GM12878 (cell line): ENCODE measurements at regions not wholly inside any gene's neighbourhood (a gene's known extent, or its start where the extent isn't known, plus 50 kb on each side); places are given as distances from the start of the nearest gene placed in this dataset.

ENCODE experiments used
- ATAC-seq: fragments of 200-7000 bp; cut with Tn5 transposase; 3 replicates; pipeline ENCODE4 v1.9.1; 2020; ENCODE audit warnings: mild to moderate bottlenecking, moderate library complexity
- BruUV-seq: library from RNA; stranded (reverse); fragments of 400-500 nt; replicated peaks from 2 replicates; lab custom pipeline; 2021; lab: Mats Ljungman, UMichigan
- CTCF ChIA-PET: fragments of 300-600 bp; sonication (Branson Sonifier 250); formaldehyde crosslinking; extraction: SDS; loops from one replicate; lab custom pipeline; 2021; ENCODE audit warnings: inconsistent platforms; lab: Yijun Ruan, JAX
- POLR2A ChIA-PET: fragments of 350-600 bp; formaldehyde crosslinking; extraction: SDS; loops from one replicate; lab custom pipeline; 2021; ENCODE audit warnings: inconsistent platforms; lab: Charles Lee
- RAD21 ChIA-PET: fragments of 300-600 bp; sonication (Branson Sonifier 250); formaldehyde crosslinking; loops from one replicate; lab custom pipeline; 2023; ENCODE audit warnings: antibody characterized with exemption; ENCODE audit not compliant: unreplicated experiment; lab: Charles Lee
- SMC1A ChIA-PET: fragments of 300-600 bp; sonication (Branson Sonifier 250); formaldehyde crosslinking; loops from one replicate; lab custom pipeline; 2023; ENCODE audit not compliant: unreplicated experiment, uncharacterized antibody; lab: Charles Lee
- DNase-seq: peaks from one replicate; pipeline ENCODE4 v3.0.0-alpha.2; 2011; ENCODE audit warnings: low read depth, low spot score
- FAIRE-seq: peaks from 3 replicates; lab custom pipeline; 2011; peaks lifted over from hg19 to GRCh38; lab: Jason Lieb, UNC
- H2AFZ ChIP-seq: 2 replicates; pipeline ENCODE4 v1.6.0; 2011; ENCODE audit warnings: low read depth, low read length, control low read depth; ENCODE audit not compliant: control insufficient read depth
- H3K27ac ChIP-seq: 2 replicates; pipeline ENCODE4 v1.5.1; 2011; ENCODE audit warnings: control low read depth; ENCODE audit not compliant: control insufficient read depth, insufficient read depth
- H3K27me3 ChIP-seq, 2 experiments: replicated peaks in 1 of 2; 2 replicates each; pipeline versions ENCODE4 v1.6.0 to v1.6.1; 2011; ENCODE audit warnings: low read length in 1 of 2; ENCODE audit not compliant: control insufficient read depth in 2 of 2, insufficient read depth in 2 of 2
- H3K36me3 ChIP-seq, 2 experiments: 2 replicates each; pipeline ENCODE4 v1.5.1; 2011; ENCODE audit warnings: low read length in 1 of 2; ENCODE audit not compliant: control insufficient read depth in 2 of 2, insufficient read depth in 2 of 2
- H3K4me1 ChIP-seq: 2 replicates; pipeline ENCODE4 v1.6.1; 2011; ENCODE audit warnings: mild to moderate bottlenecking, low read length, moderate library complexity, mixed read lengths; ENCODE audit not compliant: control insufficient read depth, insufficient read depth
- H3K4me2 ChIP-seq: 2 replicates; pipeline ENCODE4 v1.6.0; 2011; ENCODE audit warnings: control low read depth; ENCODE audit not compliant: control insufficient read depth, insufficient read depth
- H3K4me3 ChIP-seq: fragments of 200-600 bp; sonication (generic); 2 replicates; pipeline ENCODE4 v1.5.1; 2016
- H3K79me2 ChIP-seq: 2 replicates; pipeline ENCODE4 v1.6.0; 2011; ENCODE audit warnings: low read length; ENCODE audit not compliant: control insufficient read depth, insufficient read depth
- H3K9ac ChIP-seq: 2 replicates; pipeline ENCODE4 v1.8.0; 2011; ENCODE audit warnings: low read length, control low read depth, mixed read lengths; ENCODE audit not compliant: control insufficient read depth, insufficient read depth
- H3K9me3 ChIP-seq: replicated peaks from 3 replicates; pipeline ENCODE4 v1.5.1; 2011; ENCODE audit warnings: mild to moderate bottlenecking, low read length; ENCODE audit not compliant: control insufficient read depth, insufficient read depth
- H4K20me1 ChIP-seq: 2 replicates; pipeline ENCODE4 v1.6.0; 2011; ENCODE audit not compliant: control insufficient read depth, insufficient read depth
- E2F4 ChIP-seq: IDR thresholded peaks from 2 replicates; pipeline ENCODE4 v1.6.1; 2012; ENCODE audit warnings: low read depth, low read length, improper control_type of control experiment
- EED ChIP-seq: sonication (generic); IDR thresholded peaks from 2 replicates; pipeline ENCODE4 v1.6.1; 2016; ENCODE audit warnings: antibody characterized with exemption, low read depth
- HDAC2 ChIP-seq: fragments of 200-600 bp; sonication (generic); IDR thresholded peaks from 2 replicates; pipeline ENCODE4 v1.6.1; 2017
- LARP7 ChIP-seq: fragments of 450-650 bp; IDR thresholded peaks from 2 replicates; pipeline ENCODE4 v1.6.1; 2017; ENCODE audit warnings: mild to moderate bottlenecking
- PAX5 ChIP-seq: IDR thresholded peaks from 2 replicates; pipeline ENCODE4 v1.6.1; 2011; ENCODE audit warnings: low read depth, low read length, borderline replicate concordance
- REST ChIP-seq: IDR thresholded peaks from 2 replicates; pipeline ENCODE4 v1.6.1; 2012; ENCODE audit warnings: mild to moderate bottlenecking, low read depth, low read length
- ZNF384 ChIP-seq: IDR thresholded peaks from 2 replicates; pipeline ENCODE4 v1.6.1; 2012; ENCODE audit warnings: low read depth, mild to moderate bottlenecking, low read length, improper control_type of control experiment, borderline replicate concordance
- ZNF592 ChIP-seq: fragments of 450-650 bp; IDR thresholded peaks from 2 replicates; pipeline ENCODE4 v1.6.1; 2017; ENCODE audit warnings: mild to moderate bottlenecking, moderate library complexity
- ZSCAN29 ChIP-seq: fragments of 450-650 bp; IDR thresholded peaks from 2 replicates; pipeline ENCODE4 v1.6.1; 2017; ENCODE audit warnings: mild to moderate bottlenecking, moderate library complexity
- WGBS: methylation state at CpG from one replicate; pipeline ENCODE4 v1.1.6; 2016; ENCODE audit warnings: low lambda C conversion rate; ENCODE audit not compliant: insufficient replicate concordance, insufficient coverage; ENCODE audit errors: missing lambda C conversion rate; 5-methylcytosine and 5-hydroxymethylcytosine counted together
- in situ Hi-C: fragments of 300-500 bp; cut with MboI; formaldehyde crosslinking; loops from 9 replicates; pipeline ENCODE4 v1.14.3; 2018; ENCODE audit warnings: mixed read lengths
- intact Hi-C: fragments of 100-400 bp; cut with micrococcal nuclease; formaldehyde crosslinking; loops from one replicate; pipeline ENCODE4 v1.14.2; 2022; ENCODE audit not compliant: unreplicated experiment

GRCh38 chr9:16126042-16126441 lies 573.2 kb downstream of the CCDC171 start:
- Histone ChIP-seq H3K9ac (no peak overlapping the region), H3K4me3 (no peak overlapping the region), H4K20me1 (no peaks in the 10 kb centered on the region), H3K27ac (no peak overlapping the region), H3K4me2 (no peak overlapping the region), H3K79me2 (no peaks in the 10 kb centered on the region), H2AFZ (no peak overlapping the region), H3K27me3 (no peaks in the 10 kb centered on the region), H3K36me3 (no peaks in the 10 kb centered on the region), H3K9me3 (no peaks in the 10 kb centered on the region; the same call in 2 of the 3 replicates), H3K4me1 (no peaks in the 10 kb centered on the region)
- DNase-seq (no peak), ATAC-seq (no peak), FAIRE-seq (no peak)
- 50% methylated on average over 2 of the region's 2 CpGs for WGBS
- TF ChIP-seq E2F4 (no peak), ZNF384 (no peak)
- BruUV-seq: no TSS peak
- ChIA-PET SMC1A (no interaction called here), RAD21 (no interaction called here), POLR2A (no interaction called here), CTCF (interaction anchor here (0.8 to 1.1 kb wide), 2 partner anchors 48 to 86 kb away, joined by 3 read pairs; no protein-coding TSS in a partner anchor)
- intact Hi-C loops: no loop called here
- in situ Hi-C loops: no loop called here

GRCh38 chr9:16128003-16128402 lies 575.2 kb downstream of the CCDC171 start:
- POLR2A ChIA-PET: no interaction called here
- H3K4me1 ChIP-seq: no peaks in the 10 kb centered on the region
- H3K27ac ChIP-seq: no peak overlapping the region
- WGBS: 13% methylated on average over 6 of the region's 6 CpGs
- CTCF ChIA-PET: interaction anchor here (1.6 to 2.0 kb wide), 2 partner anchors 185 to 255 kb away, joined by 4 to 8 read pairs; no protein-coding TSS in a partner anchor
- H3K4me3 ChIP-seq: no peak overlapping the region
- SMC1A ChIA-PET: interaction anchor here (1.1 to 1.3 kb wide), 2 partner anchors 89 to 242 kb away, joined by 3 read pairs; no protein-coding TSS in a partner anchor
- RAD21 ChIA-PET: no interaction called here
- in situ Hi-C loops: no loop called here
- H3K27me3 ChIP-seq: no peaks in the 10 kb centered on the region
- ATAC-seq (no peak), FAIRE-seq (no peak), DNase-seq (no peak)
- no peak overlapping the region for H2AFZ ChIP-seq
- no peaks in the 10 kb centered on the region; the same call in 2 of the 3 replicates for H3K9me3 ChIP-seq
- H3K36me3 ChIP-seq: no peaks in the 10 kb centered on the region
- no peak overlapping the region for H3K9ac ChIP-seq
- no peaks in the 10 kb centered on the region for H4K20me1 ChIP-seq
- no TSS peak for BruUV-seq
- H3K79me2 ChIP-seq: no peaks in the 10 kb centered on the region
- H3K4me2 ChIP-seq: no peak overlapping the region
- intact Hi-C loops: no loop called here
- no peak for TF ChIP-seq HDAC2
- no peak for TF ChIP-seq ZSCAN29
- no peak for TF ChIP-seq REST
- TF ChIP-seq PAX5: no peak
- no peak for TF ChIP-seq ZNF592
- no peak for TF ChIP-seq EED
- no peak for TF ChIP-seq LARP7
